NCI-H128 (cell line): ENCODE measurements at regions not wholly inside any gene's neighbourhood (a gene's known extent, or its start where the extent isn't known, plus 50 kb on each side); places are given as distances from the start of the nearest gene placed in this dataset.

ENCODE experiments used
- DNase-seq: peaks from one replicate; lab custom pipeline; 2025; ENCODE audit not compliant: unreplicated experiment; lab: John Stamatoyannopoulos, UW

GRCh38 chr6:79307321-79308036, 73.0 kb upstream of the HMGN3 start:
- DNase-seq: no peak

GRCh38 chr6:79305020-79305419, 70.5 kb upstream of the HMGN3 start:
- DNase-seq: no peak

GRCh38 chr6:79302341-79302740, 67.9 kb upstream of the HMGN3 start:
- DNase-seq: no peak

- no peak for DNase-seq
Observed at GRCh38 chr6:79301290-79301689, 66.8 kb upstream of the HMGN3 start.

GRCh38 chr6:79296211-79296610, 61.7 kb upstream of the HMGN3 start:
- DNase-seq: no peak
